ENCODE measurements at regions not wholly inside any gene's neighbourhood (a gene's known extent, or its start where the extent isn't known, plus 50 kb on each side); places are given as distances from the start of the nearest gene placed in this dataset.
"Not testable (repeated sequence)": the region's sequence is repeated elsewhere in the genome, so short reads cannot be mapped to it uniquely, and the experiment has no call there.

DNA sequence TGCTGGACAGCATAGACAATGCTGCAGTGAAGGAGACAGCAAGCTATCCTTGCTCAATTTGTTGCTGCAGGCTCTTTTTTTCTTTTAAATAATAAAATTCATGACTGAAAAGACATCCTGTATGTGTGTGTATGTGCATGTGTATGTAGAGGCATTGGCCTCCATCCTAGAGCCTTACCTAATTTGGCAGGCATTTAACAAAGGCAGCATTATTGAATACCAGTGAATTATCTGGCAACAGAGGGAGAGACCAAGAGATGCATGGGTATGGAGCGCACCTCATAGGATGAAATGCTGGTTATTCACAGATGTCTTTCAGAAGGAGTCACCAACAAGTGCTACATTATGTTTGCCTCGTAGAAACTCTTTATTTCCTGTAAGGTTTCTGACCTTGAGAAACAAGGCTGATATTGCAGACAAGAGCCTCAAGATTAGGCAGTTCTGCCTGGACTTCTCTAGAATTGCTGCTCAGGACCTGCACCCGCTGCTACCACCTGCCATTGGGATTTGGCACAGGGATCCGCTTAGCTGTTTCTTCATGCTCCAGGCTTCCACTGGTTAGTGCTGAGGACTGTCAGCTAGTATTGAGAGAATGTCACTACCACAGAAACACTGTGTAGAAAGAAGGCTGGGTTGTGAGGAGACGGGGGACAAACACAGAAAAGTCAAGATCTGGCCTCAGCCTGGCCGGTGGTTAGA, 247.7 kb upstream of the RFX3 start:
- DNase-seq, result no peak

DNA sequence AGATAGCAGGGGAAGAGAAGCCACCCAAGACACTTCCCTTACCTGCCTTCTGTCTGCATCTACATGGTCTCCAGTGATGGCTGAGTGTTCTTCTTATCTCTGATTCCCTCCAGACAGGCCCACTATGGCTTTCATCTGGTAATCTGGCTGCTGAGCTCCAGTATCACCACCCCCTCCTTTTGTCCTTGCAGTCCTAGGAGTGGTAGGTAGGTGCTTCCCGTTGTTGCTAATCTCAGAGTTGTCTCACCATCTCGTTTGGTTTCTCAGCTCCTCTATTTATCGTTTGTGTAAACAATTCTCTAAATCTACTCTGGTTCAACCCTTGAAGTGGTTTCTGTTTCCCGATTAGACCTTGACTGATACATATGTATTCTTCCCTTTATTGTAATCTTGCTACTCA, 243.8 kb upstream of the RFX3 start:
- DNase-seq, result no peak

DNA sequence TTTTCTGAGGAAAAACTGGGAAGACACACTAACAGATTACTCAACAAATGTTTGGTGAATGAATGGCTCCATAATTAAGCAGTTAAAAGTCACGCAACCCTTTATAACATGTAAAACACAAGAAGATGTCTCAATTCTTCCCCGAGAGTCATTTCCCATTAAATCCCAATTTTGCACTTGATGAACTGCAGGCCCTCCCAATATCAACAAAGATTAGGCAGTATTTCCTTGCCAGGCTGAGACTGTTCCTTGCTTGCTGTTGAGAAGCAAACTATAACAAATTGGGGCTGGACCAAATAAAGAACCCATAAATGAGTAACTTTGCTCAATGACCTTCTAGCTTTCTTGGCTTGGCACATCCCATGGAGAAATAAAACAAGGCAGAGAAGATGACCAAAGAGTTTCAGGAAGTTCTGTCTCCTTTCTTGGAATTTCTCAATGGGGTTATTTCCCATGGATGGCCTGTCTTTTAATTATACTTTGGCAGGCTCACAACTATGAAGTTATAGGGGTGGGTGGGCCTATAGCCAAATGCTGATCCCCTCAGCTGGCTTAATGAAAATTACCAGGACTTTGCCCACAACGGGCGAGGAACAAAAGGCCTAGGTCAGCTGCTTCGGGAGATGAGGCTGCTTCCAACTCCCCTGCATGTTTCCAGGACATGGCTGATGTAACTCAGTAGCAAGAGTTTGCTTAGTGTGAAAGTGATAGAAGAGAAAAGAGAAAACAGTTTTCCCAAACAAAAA, 243.1 kb upstream of the RFX3 start:
- no peak for DNase-seq

DNA sequence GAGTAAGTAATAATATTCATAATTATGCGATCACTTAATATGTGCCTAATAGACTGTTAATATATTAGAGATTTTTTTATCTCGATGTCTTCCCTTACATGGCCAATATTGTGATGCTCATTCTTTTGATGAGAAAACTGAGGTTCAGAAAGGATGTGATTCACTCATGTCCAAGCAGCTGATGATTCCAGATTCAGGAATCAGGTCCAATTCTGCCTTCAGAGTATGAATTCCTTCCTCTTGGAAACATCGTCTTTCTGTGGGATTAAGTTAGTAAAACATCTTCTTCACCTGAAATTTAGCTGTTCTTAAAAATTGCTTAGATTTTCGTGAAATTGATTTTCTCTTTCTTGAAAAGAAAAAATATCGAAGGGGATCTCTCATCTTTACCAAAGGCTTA, 242.5 kb upstream of the RFX3 start:
- DNase-seq, result no peak

DNA sequence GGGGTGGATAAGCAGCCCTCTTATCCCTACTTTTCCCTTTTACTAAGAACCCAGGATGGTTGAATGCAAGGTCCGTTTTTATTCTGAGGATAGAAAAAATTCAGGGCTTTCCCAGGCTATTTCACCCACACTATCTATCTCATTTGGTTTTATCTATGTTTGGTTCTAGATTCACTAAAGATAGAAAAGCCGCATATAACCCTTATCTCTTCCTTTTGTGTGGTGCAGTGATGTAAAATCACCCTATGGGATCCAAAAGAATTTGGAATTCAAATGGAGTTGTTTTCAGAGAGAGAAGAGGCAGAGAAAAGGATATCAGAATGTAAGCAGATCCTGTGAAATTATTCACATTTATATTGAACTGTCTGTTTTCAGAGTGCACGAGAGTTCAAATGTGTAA, 236.3 kb upstream of the RFX3 start:
- DNase-seq, result no peak

DNA sequence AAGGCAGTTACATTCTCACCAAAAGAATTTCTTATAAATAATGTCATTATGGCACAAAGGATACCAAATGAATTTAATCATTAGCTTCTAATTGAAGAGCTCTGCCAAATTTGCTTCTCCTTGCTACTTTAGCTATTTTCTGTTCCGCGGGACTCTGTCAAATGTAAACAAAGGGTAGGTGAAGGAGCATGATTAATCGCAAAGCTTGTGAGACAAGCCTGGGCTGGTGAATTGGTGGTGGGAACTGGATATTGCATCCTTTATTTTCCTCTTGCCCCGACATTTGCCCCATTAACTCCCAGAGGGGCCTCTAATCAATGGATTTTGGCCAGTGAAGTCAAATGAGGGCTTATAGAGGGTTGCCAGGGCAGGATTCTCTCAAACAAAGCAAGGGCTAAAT, 234.2 kb upstream of the RFX3 start:
- DNase-seq, result peak; percentile 91

DNA sequence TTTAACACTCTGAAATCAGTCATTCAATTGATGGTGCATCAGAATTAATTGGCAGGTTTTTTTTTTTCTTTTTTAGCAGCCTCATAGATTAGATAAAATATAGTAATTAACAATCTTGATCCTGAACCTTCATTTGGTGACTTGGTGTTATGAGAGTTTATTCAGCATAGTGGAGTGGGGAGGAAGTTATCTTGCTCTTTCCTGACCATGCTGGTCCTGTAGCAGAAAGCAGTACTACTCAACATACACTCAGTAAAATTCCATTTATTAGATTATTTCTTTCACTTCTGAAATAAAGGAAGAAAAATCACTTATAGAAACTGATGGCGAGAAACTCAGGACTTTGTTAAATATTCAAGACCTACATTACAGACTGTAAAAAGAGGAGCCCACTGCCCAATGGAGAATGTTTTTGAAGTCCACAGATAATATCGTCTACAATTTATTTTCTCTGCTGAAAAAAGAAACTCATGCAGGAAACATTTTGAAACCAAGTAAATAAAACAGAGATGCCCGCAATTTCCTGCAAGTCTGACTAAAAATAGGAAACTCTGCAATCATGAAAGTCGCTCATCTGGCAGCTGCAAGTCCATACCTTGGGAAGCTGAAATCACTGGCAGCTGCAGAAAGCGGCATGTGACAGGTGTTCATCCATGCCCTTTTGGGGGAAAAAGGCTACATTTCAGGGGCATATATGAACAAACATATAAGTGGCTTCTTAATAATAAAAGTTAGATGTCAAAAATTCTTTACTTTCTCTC, 233.2 kb upstream of the RFX3 start:
- DNase-seq, result no peak

DNA sequence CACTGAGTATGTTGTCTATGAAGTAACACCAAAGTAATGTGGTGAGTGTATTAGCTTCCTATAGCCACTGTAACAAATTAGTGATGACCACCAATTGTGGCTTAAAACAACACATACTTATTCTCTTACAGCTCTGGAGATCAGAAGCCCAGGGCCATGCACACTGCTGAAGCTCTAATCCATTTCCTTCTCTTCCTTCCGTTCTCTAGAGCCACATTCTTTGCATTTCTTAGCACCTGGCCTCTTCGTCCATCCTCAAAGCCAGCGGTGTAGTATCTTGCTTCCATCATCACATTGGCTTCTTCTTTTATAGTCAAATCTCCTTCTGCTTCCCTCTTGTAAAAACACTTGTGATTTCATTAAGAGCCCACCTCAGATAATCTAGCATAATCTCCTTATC, 230.3 kb upstream of the RFX3 start:
- no peak for DNase-seq

DNA sequence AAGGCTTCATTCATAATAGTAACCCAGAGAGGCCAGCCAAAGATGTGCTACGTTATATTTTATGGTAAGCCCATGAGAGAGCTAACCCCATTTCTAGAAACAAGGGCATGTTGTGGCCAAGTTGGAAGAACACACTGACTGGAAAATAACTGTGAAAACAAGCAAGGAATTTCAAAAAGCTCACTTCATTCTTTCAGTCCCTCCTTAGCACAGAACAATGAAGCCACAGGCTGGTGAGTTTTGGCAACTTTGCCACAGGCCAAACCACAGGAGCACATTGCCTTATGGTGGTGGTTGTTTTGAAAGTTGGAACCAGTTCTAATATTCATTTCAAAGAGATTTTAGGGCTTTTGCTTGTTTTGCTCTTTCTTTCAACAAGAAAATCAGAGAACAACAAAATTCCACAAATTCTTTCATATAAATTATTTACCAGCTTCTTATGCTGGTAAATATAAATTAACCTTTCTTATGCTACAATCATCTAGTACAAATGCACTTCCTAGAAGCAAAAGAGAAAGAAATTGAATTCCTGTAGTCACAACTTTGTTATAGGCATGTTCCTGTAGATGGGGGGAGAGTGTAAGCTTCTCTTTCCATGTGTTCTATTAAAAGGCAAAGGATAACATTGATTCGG, 225.4 kb upstream of the RFX3 start:
- no peak for DNase-seq

DNA sequence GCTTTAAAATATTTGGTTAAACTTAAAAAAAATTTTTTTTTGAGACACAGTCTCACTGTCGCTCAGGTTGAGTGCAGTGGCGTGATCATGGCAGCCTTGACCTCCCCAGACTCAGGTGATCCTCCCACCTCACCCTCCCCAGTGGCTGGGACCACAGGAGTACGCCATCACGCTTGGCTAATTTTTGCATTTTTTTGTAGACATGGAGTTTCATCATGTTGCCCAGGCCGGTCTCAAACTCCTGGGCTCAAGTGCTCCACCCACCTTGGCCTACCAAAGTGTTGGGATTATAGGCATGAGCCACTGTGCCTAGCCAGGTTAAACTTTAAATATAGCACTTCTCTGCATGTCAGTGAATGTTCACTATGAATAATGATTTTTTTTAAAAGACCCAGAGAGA, 224.5 kb upstream of the RFX3 start:
- DNase-seq, result no peak

DNA sequence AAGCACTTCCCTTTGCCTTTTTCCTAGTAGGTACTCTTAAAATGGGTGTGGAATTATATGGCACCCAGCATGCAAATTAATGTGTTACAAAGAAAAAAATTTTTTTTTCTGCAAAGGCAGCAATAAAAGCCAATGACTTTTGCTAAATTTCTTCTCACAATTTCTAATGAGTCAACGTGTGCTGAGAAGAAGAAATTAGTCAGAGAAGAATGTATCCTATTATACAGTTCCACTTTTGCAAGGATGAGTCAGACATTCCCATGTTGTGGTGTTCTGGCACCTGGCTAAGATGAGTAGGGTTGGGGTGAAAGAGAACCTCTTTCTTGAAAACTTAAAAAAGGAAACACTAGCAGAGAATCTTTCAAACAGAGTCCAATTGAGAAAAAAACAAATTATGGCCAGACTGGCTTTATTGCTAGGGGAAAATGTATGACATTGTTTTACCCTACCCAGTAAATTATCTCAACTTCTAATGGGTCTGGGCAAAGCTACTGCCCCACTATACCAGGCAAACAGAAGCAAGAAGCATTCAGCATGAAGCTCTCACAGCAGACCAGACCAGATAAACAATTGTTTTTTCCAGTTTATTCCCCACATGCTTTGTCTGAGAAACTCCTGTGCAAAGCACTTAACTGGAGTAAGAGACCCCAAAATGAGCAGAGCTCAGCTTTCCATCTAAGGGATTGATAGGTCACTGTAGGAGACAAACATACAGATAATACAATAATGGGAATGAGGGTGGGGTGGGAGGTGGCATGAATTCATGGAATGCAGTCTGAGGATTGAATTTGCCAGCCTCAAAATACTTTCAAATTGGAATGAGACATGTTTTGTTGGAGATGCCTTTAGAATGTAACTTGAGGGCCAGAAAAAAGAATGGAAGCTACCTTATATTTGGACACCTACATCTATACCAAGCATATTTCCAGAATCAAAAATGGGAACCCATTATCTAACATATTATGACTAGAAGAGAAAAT, 220.8 kb upstream of the RFX3 start:
- DNase-seq, result no peak

DNA sequence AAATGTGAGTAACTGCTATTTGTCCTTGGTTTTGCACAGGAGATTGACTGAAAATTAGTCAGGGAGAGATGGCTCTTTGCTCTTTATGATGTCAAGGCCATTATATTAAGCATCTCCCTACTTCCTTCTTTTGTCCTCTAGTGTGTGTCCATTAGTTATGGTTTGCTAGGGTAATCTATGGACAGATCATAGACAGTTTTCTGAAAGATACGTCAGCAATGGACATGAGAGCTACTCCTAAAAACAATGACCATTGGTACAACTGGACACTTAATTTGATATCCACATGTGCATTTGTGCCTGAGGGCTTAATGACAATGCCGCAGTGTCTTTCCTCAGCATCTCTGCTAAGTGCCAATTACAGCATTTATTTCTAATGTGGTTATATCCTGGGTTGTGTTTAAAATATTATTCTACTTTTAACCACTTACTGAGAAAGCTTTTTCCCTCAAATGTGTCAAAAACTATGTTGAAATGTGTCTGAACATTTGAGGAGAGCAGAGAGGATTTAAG, 218.2 kb upstream of the RFX3 start:
- no peak for DNase-seq

DNA sequence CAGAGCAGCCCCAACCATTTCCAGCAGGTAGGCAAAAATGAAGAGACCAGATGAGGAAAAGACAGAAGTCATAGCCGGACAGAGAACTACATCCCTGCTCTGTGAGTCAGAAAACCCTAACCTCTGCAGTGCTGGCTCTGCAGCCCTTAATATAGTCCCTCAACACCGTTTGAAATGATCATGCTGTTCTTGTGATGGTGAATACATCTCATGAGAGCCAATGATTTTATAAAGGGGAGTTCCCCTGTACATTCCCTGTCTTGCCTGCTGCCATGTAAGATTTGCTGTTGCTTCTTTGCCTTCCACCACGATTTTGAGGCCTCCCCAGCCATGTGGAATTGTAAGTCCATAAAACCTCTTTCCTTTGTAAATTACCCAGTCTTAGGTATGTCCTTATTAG, 216.8 kb upstream of the RFX3 start:
- no peak for DNase-seq

DNA sequence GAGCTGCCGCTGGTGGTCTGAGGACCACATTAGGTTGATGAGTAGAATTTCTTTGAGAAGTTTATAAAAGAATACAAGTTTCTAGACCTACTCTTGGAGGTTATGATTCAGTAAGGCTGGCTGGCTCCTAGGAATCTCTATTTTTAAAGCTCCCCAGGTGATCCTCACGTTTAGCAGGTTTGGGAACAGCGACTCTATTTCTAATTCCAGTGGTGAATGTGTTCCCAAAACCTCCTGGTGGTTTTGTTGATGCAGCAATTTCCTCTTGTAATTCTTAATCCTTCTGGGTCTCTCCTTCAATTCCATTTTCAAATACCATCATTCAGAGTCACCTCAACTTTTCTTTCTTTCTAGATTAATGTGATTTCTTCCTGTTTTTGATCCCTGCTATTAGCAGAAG, 215.9 kb upstream of the RFX3 start:
- DNase-seq, result no peak

DNA sequence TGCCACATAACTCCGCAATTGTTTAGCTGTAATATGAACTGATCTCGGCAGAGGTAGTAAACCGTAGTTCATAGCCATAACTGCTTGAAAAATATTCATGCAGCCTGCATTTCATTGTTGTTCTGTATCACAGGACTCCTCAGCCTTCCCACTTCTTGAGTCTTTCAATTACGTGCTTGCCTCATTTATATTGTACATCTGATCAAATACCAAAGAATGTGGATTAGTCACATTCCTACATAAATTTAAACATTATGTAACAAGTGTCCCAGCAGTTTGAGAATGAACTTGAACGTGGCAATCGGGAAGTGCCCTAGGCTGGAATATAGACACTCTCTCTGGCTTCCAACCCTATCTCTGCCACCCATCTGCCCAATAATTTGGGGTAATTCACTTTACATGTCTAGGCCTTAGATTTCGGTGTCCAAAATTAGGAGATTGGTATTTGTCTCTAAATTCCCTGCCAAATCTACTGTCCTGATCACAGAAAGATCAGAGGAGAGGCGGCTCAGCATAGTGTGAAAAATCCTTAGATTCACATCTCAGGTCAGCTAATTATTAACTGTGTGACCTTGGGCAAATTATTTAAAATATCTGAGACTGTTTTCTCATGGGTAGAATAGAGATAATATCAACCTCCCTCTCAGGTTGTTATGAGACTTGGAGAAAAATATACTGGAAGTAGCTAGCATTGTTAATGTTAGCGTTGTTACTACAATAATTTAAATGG, 215.1 kb upstream of the RFX3 start:
- no peak for DNase-seq

DNA sequence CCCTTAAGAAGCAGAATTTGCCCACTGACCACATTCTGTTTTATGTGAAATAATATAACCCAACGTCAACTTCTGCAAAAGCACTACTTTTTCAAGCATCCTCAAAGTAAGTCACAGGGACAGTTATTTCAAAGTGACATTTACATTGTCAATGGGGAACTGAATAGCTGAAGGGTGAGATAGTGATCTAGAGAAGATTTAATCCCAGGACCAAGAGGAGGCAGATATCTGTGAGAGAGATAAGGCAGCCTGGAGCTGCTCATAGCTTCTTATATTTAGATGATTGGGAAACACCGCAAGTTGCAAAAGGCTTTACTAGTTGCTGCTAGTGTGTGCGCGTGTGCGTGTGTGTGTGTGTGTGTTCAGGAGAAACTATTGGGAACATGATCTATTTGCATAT, 210.4 kb upstream of the RFX3 start:
- DNase-seq, result no peak

DNA sequence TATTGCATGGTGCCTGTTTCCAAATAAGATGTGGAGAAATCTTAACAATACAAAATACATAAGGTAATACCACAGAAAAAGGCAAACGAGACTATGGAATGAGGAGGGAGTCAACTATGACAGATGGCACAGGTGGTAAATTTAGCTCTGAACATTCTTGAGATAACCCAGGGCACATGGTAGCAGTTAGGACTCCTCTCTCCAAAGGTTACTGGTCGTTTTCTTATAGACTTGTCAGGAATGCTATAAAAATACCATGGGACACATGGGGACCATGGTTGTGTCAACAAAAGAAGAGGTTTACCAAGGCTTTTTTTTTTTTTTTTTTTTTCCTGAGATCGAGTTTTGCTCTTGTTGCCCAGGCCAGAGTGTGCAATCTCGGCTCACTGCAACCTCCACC, 209.4 kb upstream of the RFX3 start:
- no peak for DNase-seq

DNA sequence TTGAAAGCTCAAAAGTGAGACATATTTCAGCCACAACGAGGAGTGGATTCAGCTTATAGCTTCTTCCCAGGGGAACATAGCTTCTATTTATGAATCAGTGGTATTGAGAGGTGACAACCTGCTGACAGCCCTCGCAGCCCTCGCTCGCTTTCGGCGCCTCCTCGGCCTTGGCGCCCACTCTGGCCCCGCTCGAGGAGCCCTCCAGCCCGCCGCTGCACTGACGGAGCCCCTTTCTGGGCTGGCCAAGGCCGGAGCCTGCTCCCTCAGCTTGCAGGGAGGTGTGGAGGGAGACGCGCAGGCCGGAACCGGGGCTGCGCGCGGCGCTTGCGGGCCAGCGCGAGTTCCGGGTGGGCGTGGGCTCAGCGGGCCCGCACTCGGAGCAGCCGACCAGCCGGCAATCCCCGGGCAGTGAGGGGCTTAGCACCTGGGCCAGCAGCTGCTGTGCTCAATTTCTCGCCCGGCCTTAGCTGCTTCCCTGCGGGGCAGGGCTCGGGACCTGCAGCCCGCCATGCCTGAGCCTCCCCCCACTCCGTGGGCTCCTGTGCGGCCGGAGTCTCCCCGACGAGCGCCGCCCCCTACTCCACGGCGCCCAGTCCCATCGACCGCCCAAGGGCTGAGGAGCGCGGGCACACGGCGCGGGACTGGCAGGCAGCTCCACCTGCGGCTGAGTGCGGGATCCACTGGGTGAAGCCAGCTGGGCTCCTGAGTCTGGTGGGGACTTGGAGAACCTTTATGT, 207.9 kb upstream of the RFX3 start:
- not testable (repeated sequence) for DNase-seq

DNA sequence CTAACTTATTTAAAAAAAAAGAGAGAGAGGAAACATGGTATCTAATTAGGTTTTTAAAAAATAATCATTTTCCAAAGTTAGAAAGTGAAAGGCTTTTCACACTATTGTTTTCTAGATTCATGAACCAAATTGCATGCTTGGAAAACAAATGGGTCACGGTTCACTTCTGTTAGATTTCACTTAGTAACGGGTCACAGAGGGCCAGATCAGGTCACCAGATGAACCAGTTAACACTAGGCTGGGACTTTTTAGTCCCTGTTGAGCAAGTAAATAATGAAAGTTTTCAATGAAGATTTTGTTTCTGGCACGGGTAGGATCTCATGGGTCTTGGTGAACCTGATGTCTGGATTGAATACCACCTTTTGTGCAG, 207.2 kb upstream of the RFX3 start:
- DNase-seq, result no peak

Data from NCI-H1105 treated with DMSO at 0.1 percent for 48 hours (cell line).